ENCODE measurements at regions not wholly inside any gene's neighbourhood (a gene's known extent, or its start where the extent isn't known, plus 50 kb on each side); places are given as distances from the start of the nearest gene placed in this dataset.
"Not testable (repeated sequence)": the region's sequence is repeated elsewhere in the genome, so short reads cannot be mapped to it uniquely, and the experiment has no call there.

DNA sequence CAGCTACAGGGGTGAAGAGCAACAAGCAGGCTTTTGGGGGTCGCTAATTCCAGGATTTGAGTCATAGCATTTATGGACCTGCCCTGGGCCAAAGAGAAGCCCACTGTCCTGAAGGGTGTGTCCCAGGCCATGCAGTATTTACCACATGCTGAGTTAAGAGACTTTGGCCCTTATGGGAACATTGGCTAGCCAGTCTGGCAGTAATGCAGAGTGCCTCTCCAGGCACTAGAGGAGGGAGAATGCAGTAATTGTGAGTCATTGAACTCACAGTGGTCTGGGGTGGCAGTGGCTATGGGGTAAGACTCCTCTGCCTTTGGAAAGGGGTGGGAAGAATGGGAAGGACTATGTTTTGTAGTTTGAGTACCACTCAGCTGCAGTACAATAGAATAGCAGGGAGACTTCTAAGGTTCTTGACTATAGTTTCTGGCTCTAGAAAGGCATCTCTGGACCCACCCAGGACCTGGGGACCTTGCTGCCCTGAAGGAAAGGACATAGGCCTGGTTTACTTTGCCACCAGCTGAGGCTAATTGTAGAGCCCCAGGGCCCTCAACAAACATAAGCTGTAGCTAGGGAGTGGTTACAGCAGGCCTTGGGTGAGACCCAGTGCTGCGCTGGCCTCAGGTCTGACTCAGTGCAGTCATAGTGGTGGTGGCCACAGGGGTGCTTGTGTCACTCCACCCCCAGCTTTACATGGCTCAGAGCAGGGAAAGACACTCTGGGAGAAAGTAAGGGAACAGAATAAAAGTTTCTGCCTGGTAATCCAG lies 520.9 kb downstream of the HTR1B start:
- no peak for DNase-seq

DNA sequence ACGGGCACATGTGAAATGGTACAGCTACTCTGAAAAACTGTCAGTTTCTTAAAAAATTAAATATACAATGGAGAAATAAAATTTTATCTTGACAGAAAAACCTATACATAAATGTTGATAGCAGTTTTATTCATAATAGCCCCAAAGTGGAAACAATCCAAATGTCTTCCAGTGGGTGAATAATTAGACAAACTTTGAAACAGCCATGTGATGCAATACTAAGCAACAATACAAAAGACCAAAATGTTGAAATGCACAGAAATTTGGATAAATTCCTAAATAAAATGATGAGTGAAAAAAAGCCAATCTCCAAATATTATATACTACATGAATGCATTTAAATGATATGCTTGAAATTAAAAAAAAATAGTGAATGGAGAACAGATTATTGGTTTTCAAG lies 523.1 kb downstream of the HTR1B start:
- no peak for DNase-seq

DNA sequence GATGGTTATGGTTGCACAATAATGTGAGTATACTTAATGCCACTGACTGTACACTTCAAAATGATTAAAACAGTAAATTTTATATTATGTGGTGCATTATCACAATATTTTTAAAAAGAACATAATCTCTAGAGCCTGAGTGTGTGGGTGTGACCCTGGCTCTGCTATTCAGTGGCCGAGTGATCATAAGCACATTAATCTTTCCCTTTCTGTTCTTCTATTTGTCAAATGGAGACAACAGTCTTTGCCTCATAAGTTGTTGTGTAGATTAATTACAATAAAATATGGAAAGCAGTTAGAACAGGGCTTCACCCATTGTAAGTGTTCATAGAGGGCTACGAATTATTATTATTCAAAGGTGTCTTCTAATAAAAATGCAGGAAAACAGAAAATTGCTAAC lies 548.6 kb downstream of the HTR1B start:
- DNase-seq = no peak

DNA sequence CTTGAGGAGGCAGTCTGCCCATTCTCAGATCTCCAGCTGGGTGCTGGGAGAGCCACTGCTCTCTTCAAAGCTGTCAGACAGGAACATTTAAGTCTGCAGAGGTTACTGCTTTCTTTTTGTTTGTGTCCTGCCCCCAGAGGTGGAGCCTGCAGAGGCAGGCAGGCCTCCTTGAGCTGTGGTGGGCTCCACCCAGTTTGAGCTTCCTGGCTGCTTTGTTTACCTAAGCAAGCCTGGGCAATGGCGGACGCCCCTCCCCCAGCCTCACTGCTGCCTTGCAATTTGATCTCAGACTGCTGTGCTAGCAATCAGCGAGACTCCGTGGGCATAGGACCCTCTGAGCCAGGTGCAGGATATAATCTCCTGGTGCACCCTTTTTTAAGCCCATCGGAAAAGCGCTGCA lies 557.8 kb downstream of the HTR1B start:
- DNase-seq = not testable (repeated sequence)

DNA sequence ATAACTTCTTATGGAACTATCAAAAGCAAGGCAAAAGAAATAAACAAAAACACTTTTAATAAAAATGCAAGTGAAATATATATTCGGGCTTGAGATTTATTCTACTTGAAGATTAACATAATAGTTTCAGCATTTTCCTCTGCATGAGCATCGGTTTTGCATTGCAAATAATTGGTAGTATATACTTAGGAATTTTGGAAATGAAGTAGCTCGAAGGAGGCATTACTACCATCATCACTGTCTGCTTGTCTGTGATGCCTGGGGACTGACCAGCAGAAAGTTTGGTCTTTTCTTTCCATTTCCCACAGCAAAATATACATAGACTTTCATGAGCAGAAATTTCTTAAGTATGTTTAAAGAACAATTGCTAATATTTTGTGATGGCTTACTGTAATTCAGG lies 570.7 kb downstream of the HTR1B start:
- no peak for DNase-seq

DNA sequence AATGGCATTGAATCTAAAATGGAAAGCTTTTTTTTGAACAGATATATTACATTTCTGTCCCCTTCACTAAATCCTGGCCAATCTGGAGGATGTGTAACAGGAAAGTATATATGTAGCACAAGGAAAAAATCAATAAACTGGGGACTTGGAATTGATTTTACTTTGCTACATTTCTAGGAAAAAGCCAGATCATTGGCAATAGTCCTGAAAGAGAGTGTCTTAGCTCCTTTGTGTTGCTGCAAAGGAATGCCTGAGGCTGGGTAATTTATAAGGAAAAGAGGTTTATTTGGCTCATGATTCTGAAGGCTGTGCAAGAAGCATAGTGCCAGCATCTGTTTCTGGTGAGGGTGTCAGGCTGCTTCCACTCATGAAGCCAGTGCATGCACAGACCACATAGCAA lies 574.9 kb downstream of the HTR1B start:
- no peak for DNase-seq

DNA sequence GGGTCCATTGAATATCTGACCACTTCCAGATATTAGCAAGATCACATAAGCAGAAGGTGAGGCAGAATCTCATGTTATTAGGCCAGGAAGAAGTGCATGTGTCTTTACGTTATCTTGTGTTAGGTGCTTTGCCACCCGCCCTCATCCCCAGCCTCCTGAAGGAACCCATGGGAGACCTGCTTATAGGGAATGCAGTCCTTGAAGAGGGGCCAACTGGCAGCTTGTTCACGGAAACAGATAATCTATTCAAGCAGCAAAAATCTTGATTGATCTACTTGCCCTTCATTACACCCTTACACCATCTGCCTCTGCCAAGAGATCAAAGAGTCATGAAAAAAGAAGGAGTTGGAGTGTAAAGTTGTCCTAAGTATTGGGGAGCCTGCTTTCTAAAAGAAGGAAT lies 576.4 kb downstream of the HTR1B start:
- DNase-seq = no peak

DNA sequence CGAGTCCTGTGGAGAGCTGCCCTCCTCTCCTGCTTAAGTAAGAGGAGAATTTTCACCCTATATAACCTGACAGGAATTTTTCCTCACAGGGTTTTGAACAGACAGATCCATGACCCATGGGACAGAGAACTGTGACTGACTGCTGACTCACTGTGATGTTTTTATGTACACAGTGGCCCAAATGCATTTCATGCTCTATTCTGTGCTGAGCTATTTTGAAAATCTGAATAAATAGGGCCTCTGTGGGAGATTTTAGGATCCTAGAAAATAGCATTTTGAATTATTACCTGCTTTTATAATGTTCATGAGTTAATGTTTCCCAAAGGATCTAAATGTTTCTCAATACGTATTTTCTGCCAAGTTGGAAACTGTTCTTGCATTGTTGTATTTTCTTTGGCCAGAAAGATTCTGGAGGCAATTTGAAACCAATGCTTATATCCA lies 577.4 kb downstream of the HTR1B start:
- no peak for DNase-seq

DNA sequence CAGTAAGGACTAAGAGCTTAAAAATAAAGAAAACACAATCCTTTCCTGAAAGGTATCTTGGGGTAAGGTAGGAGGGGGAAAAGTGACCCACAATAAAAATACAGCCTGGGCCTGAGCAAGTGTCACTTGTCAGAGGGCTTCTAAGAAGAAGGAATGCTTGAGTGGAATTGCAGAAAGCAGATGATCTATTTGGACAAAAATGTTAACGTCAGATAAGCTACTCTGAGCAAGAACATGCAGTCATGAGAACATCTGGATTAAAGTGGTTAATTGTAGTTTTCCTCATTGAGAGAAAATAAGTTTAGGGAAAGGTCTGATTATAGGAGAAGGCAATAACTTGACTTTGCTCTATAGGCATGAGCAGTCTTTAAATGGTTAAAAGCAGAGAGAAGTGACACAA lies 581.9 kb downstream of the HTR1B start:
- no peak for DNase-seq

DNA sequence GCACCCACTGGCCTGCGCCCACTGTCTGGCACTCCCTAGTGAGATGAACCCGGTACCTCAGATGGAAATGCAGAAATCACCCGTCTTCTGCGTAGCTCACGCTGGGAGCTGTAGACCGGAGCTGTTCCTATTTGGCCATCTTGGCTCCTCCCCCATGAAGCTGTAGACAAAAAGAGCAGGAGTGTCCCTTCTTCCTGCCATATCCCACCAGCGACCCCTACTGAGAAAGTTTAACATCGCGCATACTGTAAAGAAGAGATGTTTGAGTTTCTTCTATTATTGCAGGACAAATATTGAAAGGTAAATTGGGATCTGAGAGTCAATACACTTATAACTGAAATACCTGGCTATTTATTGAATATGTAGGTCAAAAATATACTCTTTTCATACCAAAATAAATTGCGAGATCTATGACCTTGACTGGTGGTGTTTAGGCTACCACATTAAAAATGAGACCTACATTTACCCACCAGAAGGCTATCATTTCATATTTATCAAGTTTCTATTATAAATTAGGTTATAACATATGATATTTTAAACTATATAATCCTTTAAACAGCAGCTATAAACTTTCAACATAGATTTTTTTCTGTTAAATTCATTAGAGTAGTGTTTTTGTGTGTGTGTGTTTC lies 586.3 kb downstream of the HTR1B start:
- peak; percentile 92 for DNase-seq

DNA sequence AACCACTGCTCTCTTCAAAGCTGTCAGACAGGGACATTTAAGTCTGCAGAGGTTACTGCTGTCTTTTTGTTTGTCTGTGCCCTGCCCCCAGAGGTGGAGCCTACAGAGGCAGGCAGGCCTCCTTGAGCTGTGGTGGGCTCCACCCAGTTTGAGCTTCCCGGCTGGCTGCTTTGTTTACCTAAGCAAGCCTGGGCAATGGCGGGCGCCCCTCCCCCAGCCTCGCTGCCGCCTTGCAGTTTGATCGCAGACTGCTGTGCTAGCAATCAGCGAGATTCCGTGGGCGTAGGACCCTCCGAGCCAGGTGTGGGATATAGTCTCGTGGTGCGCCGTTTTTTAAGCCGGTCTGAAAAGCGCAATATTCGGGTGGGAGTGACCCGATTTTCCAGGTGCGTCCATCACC lies 586.9 kb downstream of the HTR1B start:
- not testable (repeated sequence) for DNase-seq

DNA sequence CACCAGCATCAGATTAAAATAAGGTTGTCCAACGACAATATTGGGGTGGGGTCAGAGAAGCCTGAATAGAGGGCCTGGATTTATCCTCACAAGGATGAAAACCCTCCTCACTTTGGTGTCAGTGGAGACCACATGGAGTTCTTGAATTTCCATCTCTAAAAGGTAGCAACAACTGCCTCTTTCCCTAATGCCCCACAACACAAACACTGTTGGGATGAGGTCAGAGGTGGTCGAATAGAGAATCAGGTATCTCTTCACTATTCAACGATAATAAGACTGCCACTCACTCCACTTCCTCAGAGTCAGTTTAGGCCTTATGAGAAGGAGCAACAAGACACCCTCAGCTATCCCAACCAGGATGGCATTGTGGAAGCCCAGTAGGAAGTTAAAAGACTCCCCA lies 596.1 kb downstream of the HTR1B start:
- DNase-seq = no peak

DNA sequence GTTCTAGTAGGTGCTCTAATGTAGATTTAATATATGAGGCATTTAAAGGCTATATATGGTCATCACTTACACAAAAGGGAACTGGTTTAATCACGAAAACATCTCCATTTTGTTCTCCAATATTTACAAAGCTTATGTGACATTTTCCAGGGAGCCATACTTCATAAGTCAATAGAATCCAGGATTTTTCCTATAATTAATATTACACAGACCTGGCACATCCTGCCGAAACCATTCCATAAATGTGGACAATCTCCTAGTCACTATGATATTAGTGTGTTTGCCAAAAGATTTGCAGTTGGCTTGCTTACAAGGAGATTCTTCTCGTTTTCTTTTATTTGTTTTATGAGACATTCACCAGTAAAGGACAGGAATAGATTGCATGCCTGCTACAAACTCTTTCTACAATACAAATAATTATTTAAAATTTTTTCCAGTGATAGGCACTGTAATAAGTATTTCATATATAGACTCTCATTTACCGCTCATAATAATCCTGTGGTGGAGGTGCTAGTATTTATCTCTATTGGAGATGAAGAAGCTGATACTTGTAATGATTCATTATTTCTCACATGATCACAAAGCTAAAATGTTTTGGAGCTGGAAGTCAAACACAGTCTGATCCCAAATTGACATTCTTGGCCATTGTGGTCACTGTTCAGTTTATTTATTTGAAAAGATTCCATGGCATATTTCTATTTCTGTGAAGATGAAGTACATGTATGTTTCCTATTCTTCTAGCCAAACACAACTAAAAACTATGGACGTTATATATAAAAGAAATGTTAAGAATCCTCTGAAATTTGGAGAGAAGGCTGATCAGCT lies 597.0 kb downstream of the HTR1B start:
- DNase-seq = no peak

DNA sequence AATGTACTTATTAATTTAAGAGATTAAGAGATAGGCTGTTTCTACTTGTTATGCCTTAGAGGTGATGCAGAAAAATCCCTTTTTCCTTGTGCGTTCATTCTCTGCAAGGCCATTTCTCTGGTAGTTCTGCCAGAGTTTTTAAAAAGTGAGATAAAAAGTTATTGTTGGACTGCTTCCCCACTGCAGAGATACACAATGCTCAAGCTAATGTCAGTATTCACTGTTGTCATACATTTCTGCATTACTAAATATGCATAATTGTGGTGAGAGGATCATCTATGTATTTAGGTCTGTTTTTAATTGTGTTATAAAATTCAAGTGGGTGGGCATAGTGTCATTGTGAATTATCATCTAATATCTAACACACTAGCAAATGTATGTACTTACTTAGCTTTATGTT lies 600.4 kb downstream of the HTR1B start:
- DNase-seq = no peak

DNA sequence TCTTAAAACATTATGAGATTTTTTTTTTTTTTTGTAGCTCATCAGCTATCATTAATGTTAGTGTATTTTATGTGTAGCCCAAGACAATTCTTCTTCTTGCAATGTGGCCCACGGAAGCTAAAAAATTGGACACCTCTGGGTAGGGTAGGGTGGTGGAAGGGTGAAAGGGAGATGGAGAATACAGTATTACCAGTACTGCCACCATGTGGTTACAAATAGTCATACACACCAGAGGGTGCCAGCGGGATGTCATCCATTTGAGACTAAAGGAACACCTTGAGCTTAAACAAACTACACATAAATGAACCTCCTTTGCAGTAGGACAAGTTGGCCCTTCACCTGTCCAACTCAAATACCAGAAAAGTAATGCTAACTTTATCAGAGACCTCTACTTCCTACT lies 601.9 kb downstream of the HTR1B start:
- DNase-seq = no peak

DNA sequence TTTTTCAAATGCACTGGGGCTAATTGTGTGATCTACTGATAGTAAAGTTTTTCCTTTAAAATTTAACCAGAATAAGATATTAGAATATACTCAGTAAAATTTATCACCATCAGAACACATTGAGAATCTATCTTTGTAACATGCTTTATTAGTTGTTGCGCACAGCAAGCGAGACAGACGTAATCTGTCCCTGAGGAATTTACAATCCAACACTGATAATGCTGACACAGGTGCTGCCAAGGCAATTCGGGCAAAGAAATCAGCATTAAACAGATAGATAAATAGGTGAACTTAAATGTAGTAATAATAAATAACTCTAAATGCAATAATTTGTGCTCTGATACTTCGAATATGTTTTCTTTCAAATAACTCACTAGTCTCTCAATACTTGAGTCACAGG lies 607.2 kb downstream of the HTR1B start:
- DNase-seq = no peak

DNA sequence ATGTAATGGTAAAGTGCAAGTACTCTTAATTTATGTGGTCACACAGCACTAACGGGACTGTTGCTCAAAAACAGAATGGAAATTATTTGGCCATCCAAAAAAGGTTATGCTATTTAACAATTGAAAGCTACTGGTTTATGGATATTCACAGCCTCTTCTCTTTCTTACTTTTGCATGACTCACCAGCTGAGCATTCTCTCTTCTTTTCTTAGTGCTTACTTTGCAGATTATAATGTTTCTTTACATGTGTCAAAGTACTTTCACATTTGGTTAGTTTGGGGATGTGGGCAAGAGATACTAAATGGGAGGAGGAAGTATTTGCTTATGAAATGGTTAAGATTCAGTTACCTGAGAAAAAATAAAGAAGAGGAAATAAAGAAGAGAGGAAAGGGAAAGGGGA lies 610.5 kb downstream of the HTR1B start:
- DNase-seq = no peak

DNA sequence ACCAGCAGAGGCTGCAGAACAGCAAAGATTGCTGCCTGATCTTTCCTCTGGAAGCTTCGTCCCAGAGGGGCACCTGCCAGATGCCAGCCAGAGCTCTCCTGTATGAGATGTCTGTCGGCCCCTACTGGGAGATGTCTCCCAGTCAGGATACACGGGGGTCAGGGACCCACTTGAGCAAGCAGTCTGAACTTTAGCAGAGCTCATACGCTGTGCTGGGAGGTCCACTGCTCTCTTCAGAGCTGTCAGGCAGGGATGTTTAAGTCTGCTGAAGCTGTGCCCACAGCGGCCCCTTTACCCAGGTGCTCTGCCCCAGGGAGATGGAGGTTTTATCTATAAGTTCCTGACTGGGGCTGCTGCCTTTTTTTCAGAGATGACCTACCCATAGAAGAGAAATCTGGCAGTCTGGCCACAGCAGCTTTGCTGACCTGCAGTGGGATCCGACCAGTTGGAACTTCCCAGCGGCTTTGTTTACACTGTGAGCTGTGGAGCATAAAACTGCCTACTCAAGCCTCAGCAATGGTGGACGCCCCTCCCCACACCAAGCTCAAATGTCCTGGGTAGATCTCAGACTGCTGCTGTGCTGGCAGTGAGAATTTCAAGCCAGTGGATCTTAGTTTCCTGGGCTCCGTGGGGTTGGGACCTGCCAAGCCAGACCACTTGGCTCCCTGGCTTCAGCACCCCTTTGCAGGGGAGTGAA lies 613.9 kb downstream of the HTR1B start:
- not testable (repeated sequence) for DNase-seq

DNA sequence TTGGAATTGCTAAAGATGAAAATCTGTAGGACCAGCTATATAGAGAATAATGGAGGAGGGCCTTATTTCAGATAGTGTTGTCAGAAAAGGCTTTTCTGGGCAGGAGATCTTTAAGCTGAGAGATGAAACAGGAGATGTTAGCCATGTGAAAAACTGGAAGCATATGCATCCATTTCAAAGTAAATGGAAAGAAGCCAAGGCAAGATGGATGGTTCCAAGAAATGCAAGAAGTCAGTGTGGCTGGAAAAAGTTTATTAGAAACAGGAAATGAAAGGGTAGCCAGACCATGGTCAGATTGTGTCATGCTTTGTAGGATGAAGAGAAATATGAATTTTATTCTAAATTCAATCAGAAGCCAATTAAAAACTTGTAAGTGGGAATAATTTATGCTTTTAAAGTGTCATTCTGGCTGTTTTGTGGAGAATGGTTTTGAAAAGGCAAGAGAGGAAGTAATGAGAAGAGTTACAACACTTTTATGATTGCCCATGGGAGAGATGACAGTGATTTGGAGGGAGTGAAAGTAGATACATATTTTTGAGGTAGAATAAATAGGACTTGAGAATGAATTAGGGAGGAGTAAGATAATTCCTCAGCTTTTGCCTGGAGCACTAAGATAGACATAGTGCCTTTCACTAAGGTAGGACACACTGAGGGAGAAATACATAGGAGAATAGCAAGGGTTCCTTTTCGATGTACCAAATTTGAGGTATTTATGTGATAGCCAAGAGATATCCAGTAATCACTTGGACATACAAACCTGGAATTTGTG lies 620.1 kb downstream of the HTR1B start:
- no peak for DNase-seq

DNA sequence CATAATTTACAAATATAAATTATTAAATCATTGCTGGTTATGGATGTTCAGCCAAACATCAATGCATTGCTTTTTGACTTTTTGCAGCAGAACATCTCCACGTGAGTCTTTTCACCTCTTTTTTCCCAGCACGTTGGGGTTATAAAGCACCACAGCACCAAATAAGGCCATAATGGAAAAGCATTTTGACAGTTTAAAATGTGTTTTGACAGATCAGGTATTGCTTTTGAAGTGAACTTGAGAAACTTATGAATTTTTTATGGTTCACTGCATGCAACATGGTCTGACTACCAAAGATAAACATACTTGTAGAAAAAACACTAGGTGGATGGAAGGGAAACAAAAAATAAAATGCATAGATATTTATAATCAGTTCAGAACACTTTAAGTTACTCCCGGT lies 622.4 kb downstream of the HTR1B start:
- DNase-seq = no peak

DNA sequence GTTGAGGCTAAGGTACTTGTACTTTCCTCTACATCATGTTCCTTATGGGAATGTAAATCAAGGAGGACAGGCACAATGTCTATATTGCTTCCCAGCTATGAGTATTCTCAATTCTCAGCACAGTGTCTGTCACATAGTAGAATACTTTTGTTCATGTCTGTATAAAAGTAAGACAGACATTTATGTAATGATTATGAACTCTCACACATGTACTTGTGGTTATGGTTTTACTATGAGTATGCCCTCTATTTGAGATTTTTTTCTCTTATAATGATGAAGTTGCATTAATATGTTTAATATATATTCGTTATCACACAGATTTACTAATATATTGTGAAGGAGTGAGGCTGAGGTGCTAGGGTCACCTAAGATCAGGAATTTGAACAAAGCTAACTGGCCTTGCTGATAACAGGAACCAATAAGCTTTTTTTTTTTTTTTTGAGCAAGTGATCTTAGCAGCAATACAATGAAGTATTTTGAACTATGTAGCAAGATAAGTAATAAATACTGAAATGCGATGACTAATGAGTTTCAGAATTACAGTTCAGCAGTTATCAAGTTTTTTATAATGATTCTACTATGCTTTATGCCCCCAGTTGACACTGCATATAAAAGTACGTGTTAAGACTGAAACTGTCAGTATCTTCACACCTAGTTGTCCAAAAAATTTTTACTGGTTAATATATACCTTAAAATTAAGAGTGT lies 623.1 kb downstream of the HTR1B start:
- DNase-seq = no peak

DNA sequence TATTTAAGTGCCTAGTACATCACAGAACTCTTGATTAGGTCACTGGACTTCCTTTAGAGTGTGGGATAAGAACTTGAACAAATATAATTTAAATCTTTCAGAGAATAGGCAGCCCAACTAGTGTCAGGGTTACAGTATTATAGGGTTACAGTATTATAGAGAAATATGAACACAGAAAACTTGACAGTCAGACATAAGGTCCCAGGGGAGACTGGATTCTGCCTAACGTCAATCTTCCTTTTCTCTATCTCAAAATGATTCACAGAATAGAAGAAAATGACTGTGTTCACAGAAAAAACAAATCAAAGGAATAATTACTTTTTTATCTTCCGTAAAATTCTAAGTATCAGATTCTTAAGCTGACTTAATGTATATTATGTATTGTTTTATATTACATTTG lies 623.8 kb downstream of the HTR1B start:
- no peak for DNase-seq

Data from DMS153 (cell line).